Astrocyte of the spinal cord (primary cell): ENCODE measurements at regions not wholly inside any gene's neighbourhood (a gene's known extent, or its start where the extent isn't known, plus 50 kb on each side); places are given as distances from the start of the nearest gene placed in this dataset.

ENCODE experiments used
- DNase-seq: peaks from one replicate; pipeline ENCODE4 v3.0.0; 2011; ENCODE audit warnings: low read depth, low spot score
- H3K4me3 ChIP-seq: 2 replicates; pipeline ENCODE4 v1.5.1; 2011; ENCODE audit warnings: low read depth, mild to moderate bottlenecking, low read length, moderate library complexity
- CTCF ChIP-seq: IDR thresholded peaks from 2 replicates; pipeline ENCODE4 v1.5.1; 2012; ENCODE audit warnings: low read depth, mild to moderate bottlenecking, low read length, inconsistent platforms
- in situ Hi-C: cut with HindIII; loops from 2 replicates; pipeline ENCODE4 v1.10.0; 2017; ENCODE audit warnings: low sequenced_read_pairs

GRCh38 chr10:107424628-107425027 lies 260.1 kb upstream of the SORCS1 start:
- in situ Hi-C loops = no loop called here
- no peak overlapping the region for H3K4me3 ChIP-seq
- TF ChIP-seq CTCF = no peak
- DNase-seq = no peak

- TF ChIP-seq CTCF = no peak
- H3K4me3 ChIP-seq = no peak overlapping the region
- no peak for DNase-seq
- in situ Hi-C loops = no loop called here
Measured at GRCh38 chr10:107423903-107424302, 259.4 kb upstream of the SORCS1 start.

- TF ChIP-seq CTCF = no peak
- DNase-seq = no peak
- H3K4me3 ChIP-seq = no peak overlapping the region
- in situ Hi-C loops = no loop called here
Measured at GRCh38 chr10:107422681-107423080, 258.2 kb upstream of the SORCS1 start.

- in situ Hi-C loops = no loop called here
- H3K4me3 ChIP-seq = no peak overlapping the region
- no peak for DNase-seq
- TF ChIP-seq CTCF = no peak
Measured at GRCh38 chr10:107420196-107420595, 255.7 kb upstream of the SORCS1 start.

- no peak for DNase-seq
- no peak overlapping the region for H3K4me3 ChIP-seq
- TF ChIP-seq CTCF = no peak
- in situ Hi-C loops = no loop called here
Measured at GRCh38 chr10:107418085-107418806, 253.7 kb upstream of the SORCS1 start.

GRCh38 chr10:107417446-107417845 lies 252.9 kb upstream of the SORCS1 start:
- in situ Hi-C loops = no loop called here
- DNase-seq = no peak
- no peak for TF ChIP-seq CTCF
- no peak overlapping the region for H3K4me3 ChIP-seq
